DMS 273 (cell line): ENCODE measurements at regions not wholly inside any gene's neighbourhood (a gene's known extent, or its start where the extent isn't known, plus 50 kb on each side); places are given as distances from the start of the nearest gene placed in this dataset.
"Not testable (repeated sequence)": the region's sequence is repeated elsewhere in the genome, so short reads cannot be mapped to it uniquely, and the experiment has no call there.

Experiments used
- DNase-seq: peaks from one replicate; lab custom pipeline; 2025; ENCODE audit not compliant: unreplicated experiment; lab: John Stamatoyannopoulos, UW

GRCh38 chr7:81195033-81195432, 276.2 kb upstream of the SEMA3C start:
- no peak for DNase-seq

GRCh38 chr7:81190997-81191768, 272.3 kb upstream of the SEMA3C start:
- DNase-seq = no peak

- no peak for DNase-seq
Measured at GRCh38 chr7:81187753-81188152, 268.9 kb upstream of the SEMA3C start.

GRCh38 chr7:81186691-81187090, 267.8 kb upstream of the SEMA3C start:
- no peak for DNase-seq

GRCh38 chr7:81185072-81185471, 266.2 kb upstream of the SEMA3C start:
- no peak for DNase-seq

- no peak for DNase-seq
Measured at GRCh38 chr7:81183326-81183725, 264.5 kb upstream of the SEMA3C start.

GRCh38 chr7:81182056-81182455, 263.2 kb upstream of the SEMA3C start:
- DNase-seq = not testable (repeated sequence)

GRCh38 chr7:81181066-81181465, 262.2 kb upstream of the SEMA3C start:
- no peak for DNase-seq

- DNase-seq = no peak
Measured at GRCh38 chr7:81180573-81180972, 261.7 kb upstream of the SEMA3C start.

GRCh38 chr7:81175275-81175940, 256.6 kb upstream of the SEMA3C start:
- no peak for DNase-seq

- DNase-seq = no peak
Measured at GRCh38 chr7:81173766-81174281, 255.0 kb upstream of the SEMA3C start.

- DNase-seq = no peak
Measured at GRCh38 chr7:81170291-81170690, 251.4 kb upstream of the SEMA3C start.

GRCh38 chr7:81167934-81168333, 249.1 kb upstream of the SEMA3C start:
- DNase-seq = no peak

- DNase-seq = no peak
Measured at GRCh38 chr7:81165070-81165469, 246.2 kb upstream of the SEMA3C start.

- no peak for DNase-seq
Measured at GRCh38 chr7:81162771-81163525, 244.1 kb upstream of the SEMA3C start.

- DNase-seq = no peak
Measured at GRCh38 chr7:81162234-81162633, 243.4 kb upstream of the SEMA3C start.

GRCh38 chr7:81161451-81162075, 242.7 kb upstream of the SEMA3C start:
- DNase-seq = peak; percentile 97

- DNase-seq = peak; percentile 57
Measured at GRCh38 chr7:81159402-81159801, 240.6 kb upstream of the SEMA3C start.

GRCh38 chr7:81158189-81158588, 239.3 kb upstream of the SEMA3C start:
- peak; percentile 79 for DNase-seq

GRCh38 chr7:81155654-81156373, 237.0 kb upstream of the SEMA3C start:
- DNase-seq = no peak

- DNase-seq = no peak
Measured at GRCh38 chr7:81154565-81154964, 235.7 kb upstream of the SEMA3C start.
